Kidney epithelial cell (primary cell): ENCODE measurements at regions not wholly inside any gene's neighbourhood (a gene's known extent, or its start where the extent isn't known, plus 50 kb on each side); places are given as distances from the start of the nearest gene placed in this dataset.

Source experiments
- DNase-seq: peaks from one replicate; pipeline ENCODE4 v3.0.0-alpha.2; 2010; ENCODE audit warnings: low read depth
- H3K27me3 ChIP-seq: 2 replicates; pipeline ENCODE4 v1.6.0; 2011; ENCODE audit warnings: low read length; ENCODE audit not compliant: control insufficient read depth, insufficient read depth
- H3K36me3 ChIP-seq: 2 replicates; pipeline ENCODE4 v1.5.1; 2011; ENCODE audit warnings: low read length; ENCODE audit not compliant: control insufficient read depth, insufficient read depth
- H3K4me3 ChIP-seq: 2 replicates; pipeline ENCODE4 v1.5.1; 2011; ENCODE audit warnings: low read depth, mild to moderate bottlenecking, control low read depth, low read length
- CTCF ChIP-seq: IDR thresholded peaks from 2 replicates; pipeline ENCODE4 v1.5.1; 2011; ENCODE audit warnings: mild to moderate bottlenecking, moderate library complexity, low read length, control low read depth, inconsistent platforms; ENCODE audit not compliant: insufficient read depth, poor library complexity, severe bottlenecking

- peak; percentile 67 for DNase-seq
- H3K4me3 ChIP-seq: no peak overlapping the region
- no peaks in the 10 kb centered on the region for H3K36me3 ChIP-seq
- no peak for TF ChIP-seq CTCF
- no peaks in the 10 kb centered on the region for H3K27me3 ChIP-seq
Observed at GRCh38 chr3:31472479-31473390, 60.0 kb upstream of the STT3B start.

- TF ChIP-seq CTCF: no peak
- DNase-seq: no peak
- Histone ChIP-seq H3K4me3 (no peak overlapping the region), H3K27me3 (no peaks in the 10 kb centered on the region), H3K36me3 (no peaks in the 10 kb centered on the region)
Observed at GRCh38 chr3:31476209-31476608, 56.5 kb upstream of the STT3B start.

GRCh38 chr3:31479431-31479830 lies 53.3 kb upstream of the STT3B start:
- Histone ChIP-seq H3K4me3 (no peak overlapping the region), H3K27me3 (no peaks in the 10 kb centered on the region), H3K36me3 (no peaks in the 10 kb centered on the region)
- no peak for DNase-seq
- TF ChIP-seq CTCF: no peak

GRCh38 chr3:31481697-31482096 lies 51.0 kb upstream of the STT3B start:
- DNase-seq: no peak
- Histone ChIP-seq H3K36me3 (no peaks in the 10 kb centered on the region), H3K4me3 (no peak overlapping the region), H3K27me3 (no peaks in the 10 kb centered on the region)
- TF ChIP-seq CTCF: no peak

- no peak for TF ChIP-seq CTCF
Observed at GRCh38 chr3:31482493-31483200, 50.1 kb upstream of the STT3B start.

More at GRCh38 chr3:31482493-31483200, 50.1 kb upstream of the STT3B start:
- DNase-seq: no peak
- no peak overlapping the region for H3K4me3 ChIP-seq
- H3K36me3 ChIP-seq: no peaks in the 10 kb centered on the region
- no peaks in the 10 kb centered on the region for H3K27me3 ChIP-seq
